Cardiac fibroblast (primary cell): ENCODE measurements at regions not wholly inside any gene's neighbourhood (a gene's known extent, or its start where the extent isn't known, plus 50 kb on each side); places are given as distances from the start of the nearest gene placed in this dataset.
A peak's percentile ranks its signal among the peaks of the same experiment; 100 is the strongest.

ENCODE experiments used
- DNase-seq, 2 donors: peaks; one replicate each; pipeline versions ENCODE4 v3.0.0 to v3.0.0-alpha.2; 2010; ENCODE audit warnings: low read depth in 2 of 2
- H3K4me3 ChIP-seq, 2 donors: replicated peaks in 1 of 2; 1 replicate in 1 of 2; 2 replicates in 1 of 2; pipeline ENCODE4 v1.5.1; 2011; ENCODE audit warnings: low read depth in 2 of 2, low read length in 2 of 2, mild to moderate bottlenecking in 2 of 2, moderate library complexity in 1 of 2
- TF ChIP-seq, protein P1 (sequence below): IDR thresholded peaks from one replicate; pipeline ENCODE4 v1.5.1; 2011; ENCODE audit warnings: low read depth, mild to moderate bottlenecking, low read length, inconsistent platforms

DNA sequence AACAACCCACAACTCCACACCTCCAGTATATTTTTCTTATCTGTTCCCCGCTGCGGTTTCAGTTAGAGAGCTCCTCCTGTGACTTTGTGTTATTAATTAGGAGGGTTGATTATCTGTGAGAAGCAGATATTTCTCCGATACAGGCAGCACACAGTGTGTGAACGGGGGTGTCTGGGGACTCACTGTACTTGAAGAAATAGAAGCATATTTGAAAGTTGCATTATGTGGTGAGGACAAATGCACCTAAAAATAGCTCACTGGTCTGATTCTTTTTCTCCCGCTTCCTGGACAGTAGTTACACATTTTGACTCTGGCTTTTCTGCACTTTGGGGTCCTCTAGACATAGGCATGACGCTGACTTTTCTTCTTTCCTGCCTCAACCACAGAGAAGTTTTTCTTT lies 277.7 kb downstream of the VRK1 start:
- H3K4me3 ChIP-seq, result no peak overlapping the region
- DNase-seq, result no peak
- TF ChIP-seq, protein P1, sequence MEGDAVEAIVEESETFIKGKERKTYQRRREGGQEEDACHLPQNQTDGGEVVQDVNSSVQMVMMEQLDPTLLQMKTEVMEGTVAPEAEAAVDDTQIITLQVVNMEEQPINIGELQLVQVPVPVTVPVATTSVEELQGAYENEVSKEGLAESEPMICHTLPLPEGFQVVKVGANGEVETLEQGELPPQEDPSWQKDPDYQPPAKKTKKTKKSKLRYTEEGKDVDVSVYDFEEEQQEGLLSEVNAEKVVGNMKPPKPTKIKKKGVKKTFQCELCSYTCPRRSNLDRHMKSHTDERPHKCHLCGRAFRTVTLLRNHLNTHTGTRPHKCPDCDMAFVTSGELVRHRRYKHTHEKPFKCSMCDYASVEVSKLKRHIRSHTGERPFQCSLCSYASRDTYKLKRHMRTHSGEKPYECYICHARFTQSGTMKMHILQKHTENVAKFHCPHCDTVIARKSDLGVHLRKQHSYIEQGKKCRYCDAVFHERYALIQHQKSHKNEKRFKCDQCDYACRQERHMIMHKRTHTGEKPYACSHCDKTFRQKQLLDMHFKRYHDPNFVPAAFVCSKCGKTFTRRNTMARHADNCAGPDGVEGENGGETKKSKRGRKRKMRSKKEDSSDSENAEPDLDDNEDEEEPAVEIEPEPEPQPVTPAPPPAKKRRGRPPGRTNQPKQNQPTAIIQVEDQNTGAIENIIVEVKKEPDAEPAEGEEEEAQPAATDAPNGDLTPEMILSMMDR, result no peak

DNA sequence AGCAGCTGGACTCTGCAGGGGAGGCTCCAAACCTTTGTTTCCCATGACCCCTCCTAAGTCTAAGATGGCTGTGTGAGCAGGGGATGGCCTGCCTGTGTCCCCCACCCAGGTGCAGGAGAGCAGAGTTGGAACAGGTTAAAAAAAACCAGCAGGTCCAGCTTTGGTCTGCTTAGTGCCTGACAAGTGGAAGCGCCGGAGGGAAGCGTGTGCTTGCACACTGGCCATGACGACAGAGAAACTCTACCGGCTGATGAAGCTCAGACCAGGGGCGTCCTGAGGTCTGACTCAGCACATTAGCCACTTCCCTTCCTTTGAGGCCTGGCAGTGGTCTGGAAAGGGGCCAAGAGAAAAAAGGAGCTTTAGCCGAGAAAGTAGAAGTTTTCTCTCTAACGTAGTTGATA lies 280.1 kb downstream of the VRK1 start:
- H3K4me3 ChIP-seq, result no peak overlapping the region
- TF ChIP-seq, protein P1, result no peak
- DNase-seq, result peak; percentile 2 to 22

DNA sequence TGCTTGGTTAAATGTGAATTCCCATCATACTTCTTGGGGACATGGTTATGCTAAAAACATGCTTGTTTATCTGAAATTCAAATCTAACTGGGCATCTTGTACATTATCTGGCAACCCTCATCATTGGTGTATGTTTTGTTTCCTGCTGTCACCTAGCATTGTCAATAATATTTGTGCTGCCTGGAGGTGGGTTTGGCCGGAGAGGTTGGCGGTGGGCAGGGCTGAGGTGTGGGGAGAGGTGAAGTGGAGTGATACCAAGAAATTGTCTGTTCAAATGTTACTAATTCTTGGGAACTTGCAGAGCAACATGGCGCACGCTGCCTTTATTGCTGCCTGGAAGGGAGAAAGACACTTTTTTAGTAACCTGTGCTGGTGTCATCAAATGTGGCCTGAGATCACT lies 280.5 kb downstream of the VRK1 start:
- TF ChIP-seq, protein P1, result no peak
- DNase-seq, result no peak
- H3K4me3 ChIP-seq, result no peak overlapping the region

DNA sequence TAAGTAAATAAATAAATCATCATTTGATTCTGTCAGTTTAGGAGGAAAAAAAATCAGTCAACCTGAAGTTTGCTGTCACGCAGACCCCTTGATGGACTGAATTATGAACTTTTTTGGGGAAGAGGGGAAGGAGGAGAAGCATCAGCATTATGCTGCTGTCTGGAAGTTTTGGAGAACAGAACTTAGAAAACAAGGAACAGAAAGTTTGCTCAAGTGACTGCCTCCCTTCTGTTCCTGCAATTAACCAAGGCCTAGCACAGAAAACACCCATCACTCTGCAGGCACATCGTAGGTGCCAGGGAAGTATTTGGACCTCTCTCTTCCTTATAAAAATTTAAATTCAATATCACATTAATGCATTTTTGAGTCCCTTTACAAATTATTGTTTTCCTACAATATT lies 283.8 kb downstream of the VRK1 start:
- DNase-seq, result no peak
- TF ChIP-seq, protein P1, result no peak
- no peak overlapping the region for H3K4me3 ChIP-seq

DNA sequence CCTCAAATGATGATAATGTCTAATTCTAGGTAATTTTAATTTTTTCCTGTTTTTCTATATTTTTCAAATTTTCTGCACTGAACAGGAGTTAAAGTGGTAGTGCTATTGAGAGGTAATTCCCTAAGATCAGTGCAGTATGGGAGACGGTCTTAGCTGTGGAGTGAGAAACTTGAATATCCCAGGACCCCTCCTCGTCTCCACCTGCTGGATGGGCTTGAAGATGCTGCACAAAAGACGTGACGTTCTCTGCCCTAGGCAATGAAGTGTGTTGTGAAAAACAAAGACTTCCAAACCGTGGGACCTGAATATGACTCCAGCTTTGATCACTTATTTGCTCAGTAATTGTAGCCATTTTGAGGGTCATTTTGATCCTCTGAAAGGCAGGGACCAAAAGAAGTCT lies 298.1 kb downstream of the VRK1 start:
- H3K4me3 ChIP-seq, result no peak overlapping the region
- TF ChIP-seq, protein P1, result no peak
- DNase-seq, result no peak

DNA sequence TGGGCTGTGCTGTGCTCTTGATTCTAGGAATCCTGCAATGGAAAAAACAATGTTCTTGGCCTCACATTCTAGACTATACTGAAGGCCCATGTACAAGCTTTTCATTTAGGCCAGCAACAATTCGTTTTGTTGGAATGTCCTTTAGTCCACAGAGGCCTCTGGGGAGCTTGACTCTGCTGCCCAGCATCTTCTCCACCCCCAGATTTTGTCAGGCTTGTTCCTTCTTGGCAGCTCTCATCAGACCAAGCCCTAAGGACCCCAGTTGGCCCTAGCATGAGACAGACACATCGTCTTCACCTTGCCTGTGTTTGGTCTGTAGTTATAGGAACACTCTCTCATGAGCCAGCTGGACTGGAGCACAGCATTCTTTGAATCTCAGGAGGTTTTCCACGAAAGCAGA lies 300.1 kb downstream of the VRK1 start:
- DNase-seq, result no peak
- no peak overlapping the region for H3K4me3 ChIP-seq
- TF ChIP-seq, protein P1, result no peak

DNA sequence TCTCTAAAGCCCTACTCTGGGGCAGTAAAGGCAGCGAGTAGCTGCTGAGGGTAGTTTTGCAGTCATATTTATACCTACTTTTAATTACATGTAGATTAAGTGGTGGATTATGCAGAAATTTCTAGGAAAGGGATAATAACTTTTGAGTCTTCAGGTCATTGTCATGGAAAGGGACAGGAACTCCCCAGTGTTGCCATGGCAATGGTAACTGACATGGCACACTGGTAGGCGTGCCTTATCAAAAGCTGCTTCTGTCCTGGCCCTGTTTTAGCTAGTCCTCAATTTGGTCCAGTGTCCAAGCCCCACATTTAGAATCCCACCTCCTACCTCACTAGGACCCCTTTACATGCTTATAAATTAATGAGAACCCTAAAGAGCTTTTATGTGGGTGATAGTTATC lies 303.1 kb downstream of the VRK1 start:
- DNase-seq, result no peak
- TF ChIP-seq, protein P1, result no peak
- no peak overlapping the region for H3K4me3 ChIP-seq
